ENCODE measurements at regions not wholly inside any gene's neighbourhood (a gene's known extent, or its start where the extent isn't known, plus 50 kb on each side); places are given as distances from the start of the nearest gene placed in this dataset.

DNA sequence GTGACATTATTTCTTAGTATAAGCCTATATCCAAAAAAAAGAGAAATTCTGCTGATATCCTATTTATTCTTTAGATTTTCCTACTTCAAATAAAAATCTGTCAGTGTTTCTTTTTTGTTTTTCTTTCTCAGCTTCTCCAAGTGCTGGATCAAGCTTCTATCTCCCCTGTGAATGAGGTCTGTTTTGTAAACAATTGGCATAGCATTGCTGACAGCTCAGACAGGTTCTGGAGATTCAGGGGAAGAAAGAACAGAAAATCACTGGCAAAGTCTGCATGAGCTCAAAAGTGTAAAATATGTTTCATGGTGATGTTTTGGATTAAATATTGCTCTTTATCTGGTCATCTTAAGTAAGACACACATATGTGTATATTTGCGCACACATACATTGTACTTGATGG is 492.0 kb upstream of the IGFBP7 start:
- CTCF ChIA-PET (ENCODE audit: low intra/inter-chr PET ratio, low total read pairs): no interaction called here
- DNase-seq (ENCODE audit: low spot score) (no peak), FAIRE-seq (no peak), ATAC-seq (no peak)
- 94% methylated on average over 1 of the region's 1 CpG for WGBS (ENCODE audit: low lambda C conversion rate)
- H4K20me1 ChIP-seq (ENCODE audit: insufficient read depth, low read length): no peaks in the 10 kb centered on the region
- POLR2A ChIA-PET: no interaction called here
- H2AFZ ChIP-seq (ENCODE audit: low read length): no peak overlapping the region
- H3K9me3 ChIP-seq (ENCODE audit: low read length): no peaks in the 10 kb centered on the region
- intact Hi-C loops (cut with micrococcal nuclease; ENCODE audit: unreplicated experiment): no loop called here
- BruUV-seq (replicated peaks): no TSS peak
- no peak overlapping the region for H3K4me3 ChIP-seq (replicated peaks in 1 of 3; ENCODE audit: insufficient read depth in 1 of 3, low read depth in 2 of 3, low read length in 3 of 3)
- H3K27ac ChIP-seq (ENCODE audit: extremely low read length, insufficient read depth, low read length): no peak overlapping the region
- no peaks in the 10 kb centered on the region for H3K27me3 ChIP-seq (ENCODE audit: control insufficient read depth in 1 of 2, insufficient read depth in 2 of 2, low read length in 2 of 2)
- in situ Hi-C loops (cut with HindIII; ENCODE audit: extremely low pct_ligation_motif_present, low pct_unique_long_range_greater_than_20kb): no loop called here
- no peaks in the 10 kb centered on the region for H3K36me3 ChIP-seq (replicated peaks in 1 of 2; ENCODE audit: control insufficient read depth in 1 of 2, insufficient read depth in 2 of 2, low read length in 2 of 2)
- no peak overlapping the region for H3K4me2 ChIP-seq (ENCODE audit: low read depth, low read length)
- no peaks in the 10 kb centered on the region for H3K4me1 ChIP-seq (ENCODE audit: insufficient read depth, low read length)
- no peak overlapping the region for H3K9ac ChIP-seq (ENCODE audit: insufficient read depth, low read depth, low read length)
- H3K79me2 ChIP-seq (ENCODE audit: insufficient read depth, low read length): no peaks in the 10 kb centered on the region
- no peak for TF ChIP-seq NR3C1 (CRISPR knock-in tag; IDR thresholded peaks at IDR 0.05)
- TF ChIP-seq ZNF432 (CRISPR knock-in tag; IDR thresholded peaks at IDR 0.05; ENCODE audit: borderline replicate concordance): no peak
- no peak for TF ChIP-seq ZNF780A (CRISPR knock-in tag; IDR thresholded peaks at IDR 0.05)
- TF ChIP-seq, protein P1, sequence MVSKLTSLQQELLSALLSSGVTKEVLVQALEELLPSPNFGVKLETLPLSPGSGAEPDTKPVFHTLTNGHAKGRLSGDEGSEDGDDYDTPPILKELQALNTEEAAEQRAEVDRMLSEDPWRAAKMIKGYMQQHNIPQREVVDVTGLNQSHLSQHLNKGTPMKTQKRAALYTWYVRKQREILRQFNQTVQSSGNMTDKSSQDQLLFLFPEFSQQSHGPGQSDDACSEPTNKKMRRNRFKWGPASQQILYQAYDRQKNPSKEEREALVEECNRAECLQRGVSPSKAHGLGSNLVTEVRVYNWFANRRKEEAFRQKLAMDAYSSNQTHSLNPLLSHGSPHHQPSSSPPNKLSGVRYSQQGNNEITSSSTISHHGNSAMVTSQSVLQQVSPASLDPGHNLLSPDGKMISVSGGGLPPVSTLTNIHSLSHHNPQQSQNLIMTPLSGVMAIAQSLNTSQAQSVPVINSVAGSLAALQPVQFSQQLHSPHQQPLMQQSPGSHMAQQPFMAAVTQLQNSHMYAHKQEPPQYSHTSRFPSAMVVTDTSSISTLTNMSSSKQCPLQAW (CRISPR knock-in tag; IDR thresholded peaks at IDR 0.05): no peak
- TF ChIP-seq NFYB (CRISPR knock-in tag; IDR thresholded peaks at IDR 0.05): no peak
- no peak for TF ChIP-seq PHF8 (CRISPR knock-in tag; IDR thresholded peaks at IDR 0.05)
- no peak for TF ChIP-seq ZNF891 (CRISPR knock-in tag; IDR thresholded peaks at IDR 0.05)
- no peak for TF ChIP-seq ZFP90 (CRISPR knock-in tag; IDR thresholded peaks at IDR 0.05; ENCODE audit: borderline replicate concordance)
- no peak for TF ChIP-seq ZNF354B (CRISPR knock-in tag; IDR thresholded peaks at IDR 0.05)
- no peak for TF ChIP-seq SUZ12 (IDR thresholded peaks at IDR 0.05; ENCODE audit: low read depth, low read length)
- no peak for TF ChIP-seq ZSCAN31 (CRISPR knock-in tag; IDR thresholded peaks at IDR 0.05; ENCODE audit: low read depth)
- no peak for TF ChIP-seq ZNF644 (CRISPR knock-in tag; IDR thresholded peaks at IDR 0.05; ENCODE audit: low read depth)
- no peak for TF ChIP-seq CHCHD3 (CRISPR knock-in tag; IDR thresholded peaks at IDR 0.05)

Measured in HepG2 (cell line).